ENCODE measurements at regions not wholly inside any gene's neighbourhood (a gene's known extent, or its start where the extent isn't known, plus 50 kb on each side); places are given as distances from the start of the nearest gene placed in this dataset.

DNA sequence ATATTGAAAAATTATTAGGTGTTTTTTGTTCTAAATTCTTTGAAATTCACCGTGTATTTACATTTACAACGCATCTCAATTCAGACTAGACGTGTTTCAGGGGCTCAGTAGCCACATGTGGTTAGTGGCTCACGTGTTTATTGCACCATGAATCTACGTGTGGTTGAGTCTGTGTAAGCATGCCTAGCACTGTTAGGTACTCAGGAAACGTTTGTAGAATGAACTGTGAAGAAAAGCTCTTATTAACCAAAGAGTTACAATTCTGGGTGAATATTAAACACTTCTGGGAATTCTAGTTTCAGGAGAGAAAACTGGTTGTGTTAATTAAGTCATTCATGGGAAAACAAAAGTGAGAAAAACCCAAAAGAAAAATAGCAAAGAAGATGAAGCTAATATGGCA, 117.5 kb upstream of the CDH6 start (continued):
- no peak for TF ChIP-seq NFIC (IDR thresholded peaks at IDR 0.05; ENCODE audit: borderline replicate concordance)
- no peak for TF ChIP-seq FOXM1 (IDR thresholded peaks at IDR 0.05; ENCODE audit: low read depth)
- no peak for TF ChIP-seq RAD21 (IDR thresholded peaks at IDR 0.05; ENCODE audit: low read length)
- TF ChIP-seq, protein P1, sequence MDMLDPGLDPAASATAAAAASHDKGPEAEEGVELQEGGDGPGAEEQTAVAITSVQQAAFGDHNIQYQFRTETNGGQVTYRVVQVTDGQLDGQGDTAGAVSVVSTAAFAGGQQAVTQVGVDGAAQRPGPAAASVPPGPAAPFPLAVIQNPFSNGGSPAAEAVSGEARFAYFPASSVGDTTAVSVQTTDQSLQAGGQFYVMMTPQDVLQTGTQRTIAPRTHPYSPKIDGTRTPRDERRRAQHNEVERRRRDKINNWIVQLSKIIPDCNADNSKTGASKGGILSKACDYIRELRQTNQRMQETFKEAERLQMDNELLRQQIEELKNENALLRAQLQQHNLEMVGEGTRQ (IDR thresholded peaks at IDR 0.05; ENCODE audit: borderline replicate concordance, low read depth, low read length) = no peak
- TF ChIP-seq NRF1 (IDR thresholded peaks at IDR 0.05; ENCODE audit: low read depth, low read length) = no peak
- TF ChIP-seq YY1 (IDR thresholded peaks at IDR 0.05; ENCODE audit: low read depth) = no peak
- no peak for TF ChIP-seq TEAD4 (IDR thresholded peaks at IDR 0.05; ENCODE audit: borderline replicate concordance, insufficient read depth)
- TF ChIP-seq, protein P2, sequence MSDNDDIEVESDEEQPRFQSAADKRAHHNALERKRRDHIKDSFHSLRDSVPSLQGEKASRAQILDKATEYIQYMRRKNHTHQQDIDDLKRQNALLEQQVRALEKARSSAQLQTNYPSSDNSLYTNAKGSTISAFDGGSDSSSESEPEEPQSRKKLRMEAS (IDR thresholded peaks at IDR 0.05; ENCODE audit: low read depth) = no peak

DNA sequence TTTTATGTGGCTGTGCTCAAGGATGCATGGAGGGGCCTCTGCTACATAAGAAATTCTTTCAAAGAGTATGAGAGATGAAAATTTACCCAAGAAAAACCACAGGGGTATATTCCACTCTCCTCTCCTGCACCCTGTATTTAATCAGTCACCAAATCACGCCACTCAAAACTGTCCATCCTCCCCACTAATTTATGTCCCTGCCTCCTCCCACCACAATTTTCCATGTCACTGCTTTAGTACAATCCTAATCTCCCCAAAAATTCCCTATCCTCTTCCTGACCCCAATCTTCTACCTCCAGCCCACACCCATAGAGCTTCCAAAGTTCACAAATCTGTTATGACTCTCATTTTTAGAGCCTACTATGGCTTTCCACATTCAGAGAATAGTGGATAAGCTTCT, 125.2 kb upstream of the CDH6 start:
- Histone ChIP-seq H3K79me2 (ENCODE audit: insufficient read depth) (no peaks in the 10 kb centered on the region), H3K9me2 (no peaks in the 10 kb centered on the region), H3K27ac (ENCODE audit: low read depth in 2 of 2, low read length in 1 of 2) (no peak overlapping the region), H3K36me3 (replicated peaks in 1 of 2; ENCODE audit: control insufficient read depth in 1 of 2, insufficient read depth in 2 of 2, low read length in 1 of 2) (no peaks in the 10 kb centered on the region), H3K4me3 (ENCODE audit: low read depth in 2 of 2, low read length in 1 of 2) (no peak overlapping the region), H4K20me1 (ENCODE audit: insufficient read depth) (no peaks in the 10 kb centered on the region), H3K27me3 (ENCODE audit: insufficient read depth) (no peaks in the 10 kb centered on the region), H3K9me3 (no peaks in the 10 kb centered on the region; the same call in 1 of the 2 replicates), H3K4me1 (ENCODE audit: control insufficient read depth in 1 of 2, insufficient read depth in 2 of 2, low read depth in 1 of 2, low read length in 1 of 2) (no peaks in the 10 kb centered on the region), H3K9ac (no peak overlapping the region), H2AFZ (ENCODE audit: low read depth) (no peak overlapping the region), H3F3A (replicated peaks; ENCODE audit: insufficient read depth) (no peaks in the 10 kb centered on the region), H3K4me2 (no peak overlapping the region)
- TF ChIP-seq RXRA (IDR thresholded peaks at IDR 0.05; ENCODE audit: borderline replicate concordance, low read depth) = no peak
- POLR2A ChIA-PET = no interaction called here
- CTCF ChIA-PET = no interaction called here
- WGBS (ENCODE audit: low lambda C conversion rate) = 0% methylated on average over 1 of the region's 1 CpG
- DNase-seq = no peak

DNA sequence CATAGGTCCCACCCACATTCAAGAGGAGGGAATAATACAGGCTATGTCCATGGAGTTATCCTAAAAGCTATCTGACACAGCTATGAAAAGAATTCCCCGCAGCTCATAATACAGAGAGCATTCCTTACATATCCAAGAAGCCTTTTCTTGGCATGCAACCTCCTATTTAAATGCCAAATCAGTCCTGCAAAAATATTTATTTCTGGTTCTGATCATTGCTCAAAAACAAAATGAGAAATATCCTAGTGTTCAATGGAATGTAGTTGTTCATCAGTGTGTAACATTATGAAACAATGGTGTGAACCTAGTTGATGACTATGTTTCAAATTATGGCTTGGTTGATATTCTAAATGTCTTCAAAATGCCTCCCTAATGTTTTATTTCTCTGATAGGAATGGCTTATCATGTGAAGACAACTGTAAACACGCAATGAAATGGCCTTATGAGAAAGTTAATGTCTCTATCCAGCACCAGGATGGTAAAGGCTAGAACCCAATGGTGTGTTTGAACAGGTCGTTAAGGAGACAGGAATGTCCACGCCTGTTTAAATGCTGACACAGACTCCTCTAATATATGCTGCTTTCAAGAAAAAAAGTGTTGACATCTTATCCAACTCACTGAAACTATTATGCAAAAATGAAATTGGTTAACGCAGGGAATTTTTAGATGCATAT, 126.7 kb upstream of the CDH6 start:
- H3K36me3 ChIP-seq (replicated peaks in 1 of 2; ENCODE audit: control insufficient read depth in 1 of 2, insufficient read depth in 2 of 2, low read length in 1 of 2) = no peaks in the 10 kb centered on the region
- H3K9ac ChIP-seq = no peak overlapping the region
- POLR2A ChIA-PET = no interaction called here
- H3K9me2 ChIP-seq = no peaks in the 10 kb centered on the region
- no peak overlapping the region for H3K4me2 ChIP-seq
- no peak for DNase-seq
- H2AFZ ChIP-seq (ENCODE audit: low read depth) = no peak overlapping the region
- no peaks in the 10 kb centered on the region for H3F3A ChIP-seq (replicated peaks; ENCODE audit: insufficient read depth)
- H3K27me3 ChIP-seq (ENCODE audit: insufficient read depth) = no peaks in the 10 kb centered on the region
- no peaks in the 10 kb centered on the region for H3K79me2 ChIP-seq (ENCODE audit: insufficient read depth)
- no peaks in the 10 kb centered on the region for H4K20me1 ChIP-seq (ENCODE audit: insufficient read depth)
- WGBS (ENCODE audit: low lambda C conversion rate) = 7% methylated on average over 5 of the region's 5 CpGs
- H3K27ac ChIP-seq (ENCODE audit: low read depth in 2 of 2, low read length in 1 of 2) = no peak overlapping the region
- H3K4me1 ChIP-seq (ENCODE audit: control insufficient read depth in 1 of 2, insufficient read depth in 2 of 2, low read depth in 1 of 2, low read length in 1 of 2) = no peaks in the 10 kb centered on the region
- H3K4me3 ChIP-seq (ENCODE audit: low read depth in 2 of 2, low read length in 1 of 2) = no peak overlapping the region
- CTCF ChIA-PET = no interaction called here
- no peaks in the 10 kb centered on the region; the same call in 1 of the 2 replicates for H3K9me3 ChIP-seq
- no peak for TF ChIP-seq YY1 (IDR thresholded peaks at IDR 0.05; ENCODE audit: low read depth)
- TF ChIP-seq FOXJ3 (CRISPR knock-in tag; IDR thresholded peaks at IDR 0.05) = no peak
- TF ChIP-seq, protein P3, sequence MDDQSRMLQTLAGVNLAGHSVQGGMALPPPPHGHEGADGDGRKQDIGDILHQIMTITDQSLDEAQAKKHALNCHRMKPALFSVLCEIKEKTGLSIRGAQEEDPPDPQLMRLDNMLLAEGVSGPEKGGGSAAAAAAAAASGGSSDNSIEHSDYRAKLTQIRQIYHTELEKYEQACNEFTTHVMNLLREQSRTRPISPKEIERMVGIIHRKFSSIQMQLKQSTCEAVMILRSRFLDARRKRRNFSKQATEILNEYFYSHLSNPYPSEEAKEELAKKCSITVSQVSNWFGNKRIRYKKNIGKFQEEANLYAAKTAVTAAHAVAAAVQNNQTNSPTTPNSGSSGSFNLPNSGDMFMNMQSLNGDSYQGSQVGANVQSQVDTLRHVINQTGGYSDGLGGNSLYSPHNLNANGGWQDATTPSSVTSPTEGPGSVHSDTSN (IDR thresholded peaks at IDR 0.05) = no peak
- no peak for TF ChIP-seq CHD2 (IDR thresholded peaks at IDR 0.05; ENCODE audit: low read length, partially characterized antibody)
- TF ChIP-seq, protein P4, sequence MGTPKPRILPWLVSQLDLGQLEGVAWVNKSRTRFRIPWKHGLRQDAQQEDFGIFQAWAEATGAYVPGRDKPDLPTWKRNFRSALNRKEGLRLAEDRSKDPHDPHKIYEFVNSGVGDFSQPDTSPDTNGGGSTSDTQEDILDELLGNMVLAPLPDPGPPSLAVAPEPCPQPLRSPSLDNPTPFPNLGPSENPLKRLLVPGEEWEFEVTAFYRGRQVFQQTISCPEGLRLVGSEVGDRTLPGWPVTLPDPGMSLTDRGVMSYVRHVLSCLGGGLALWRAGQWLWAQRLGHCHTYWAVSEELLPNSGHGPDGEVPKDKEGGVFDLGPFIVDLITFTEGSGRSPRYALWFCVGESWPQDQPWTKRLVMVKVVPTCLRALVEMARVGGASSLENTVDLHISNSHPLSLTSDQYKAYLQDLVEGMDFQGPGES (IDR thresholded peaks at IDR 0.05; ENCODE audit: low read depth, low read length) = no peak
- no peak for TF ChIP-seq RFX5 (IDR thresholded peaks at IDR 0.05; ENCODE audit: low read length)
- TF ChIP-seq JUND (IDR thresholded peaks at IDR 0.05) = no peak
- no peak for TF ChIP-seq FOXM1 (IDR thresholded peaks at IDR 0.05; ENCODE audit: low read depth)
- no peak for TF ChIP-seq NRF1 (IDR thresholded peaks at IDR 0.05; ENCODE audit: low read depth, low read length)
- TF ChIP-seq GABPA (IDR thresholded peaks at IDR 0.05; ENCODE audit: low read depth) = no peak
- TF ChIP-seq, protein P5, sequence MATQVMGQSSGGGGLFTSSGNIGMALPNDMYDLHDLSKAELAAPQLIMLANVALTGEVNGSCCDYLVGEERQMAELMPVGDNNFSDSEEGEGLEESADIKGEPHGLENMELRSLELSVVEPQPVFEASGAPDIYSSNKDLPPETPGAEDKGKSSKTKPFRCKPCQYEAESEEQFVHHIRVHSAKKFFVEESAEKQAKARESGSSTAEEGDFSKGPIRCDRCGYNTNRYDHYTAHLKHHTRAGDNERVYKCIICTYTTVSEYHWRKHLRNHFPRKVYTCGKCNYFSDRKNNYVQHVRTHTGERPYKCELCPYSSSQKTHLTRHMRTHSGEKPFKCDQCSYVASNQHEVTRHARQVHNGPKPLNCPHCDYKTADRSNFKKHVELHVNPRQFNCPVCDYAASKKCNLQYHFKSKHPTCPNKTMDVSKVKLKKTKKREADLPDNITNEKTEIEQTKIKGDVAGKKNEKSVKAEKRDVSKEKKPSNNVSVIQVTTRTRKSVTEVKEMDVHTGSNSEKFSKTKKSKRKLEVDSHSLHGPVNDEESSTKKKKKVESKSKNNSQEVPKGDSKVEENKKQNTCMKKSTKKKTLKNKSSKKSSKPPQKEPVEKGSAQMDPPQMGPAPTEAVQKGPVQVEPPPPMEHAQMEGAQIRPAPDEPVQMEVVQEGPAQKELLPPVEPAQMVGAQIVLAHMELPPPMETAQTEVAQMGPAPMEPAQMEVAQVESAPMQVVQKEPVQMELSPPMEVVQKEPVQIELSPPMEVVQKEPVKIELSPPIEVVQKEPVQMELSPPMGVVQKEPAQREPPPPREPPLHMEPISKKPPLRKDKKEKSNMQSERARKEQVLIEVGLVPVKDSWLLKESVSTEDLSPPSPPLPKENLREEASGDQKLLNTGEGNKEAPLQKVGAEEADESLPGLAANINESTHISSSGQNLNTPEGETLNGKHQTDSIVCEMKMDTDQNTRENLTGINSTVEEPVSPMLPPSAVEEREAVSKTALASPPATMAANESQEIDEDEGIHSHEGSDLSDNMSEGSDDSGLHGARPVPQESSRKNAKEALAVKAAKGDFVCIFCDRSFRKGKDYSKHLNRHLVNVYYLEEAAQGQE (IDR thresholded peaks at IDR 0.05; ENCODE audit: low read depth, low read length) = no peak

Data from SK-N-SH (cell line).